ENCODE measurements at regions not wholly inside any gene's neighbourhood (a gene's known extent, or its start where the extent isn't known, plus 50 kb on each side); places are given as distances from the start of the nearest gene placed in this dataset.

DNA sequence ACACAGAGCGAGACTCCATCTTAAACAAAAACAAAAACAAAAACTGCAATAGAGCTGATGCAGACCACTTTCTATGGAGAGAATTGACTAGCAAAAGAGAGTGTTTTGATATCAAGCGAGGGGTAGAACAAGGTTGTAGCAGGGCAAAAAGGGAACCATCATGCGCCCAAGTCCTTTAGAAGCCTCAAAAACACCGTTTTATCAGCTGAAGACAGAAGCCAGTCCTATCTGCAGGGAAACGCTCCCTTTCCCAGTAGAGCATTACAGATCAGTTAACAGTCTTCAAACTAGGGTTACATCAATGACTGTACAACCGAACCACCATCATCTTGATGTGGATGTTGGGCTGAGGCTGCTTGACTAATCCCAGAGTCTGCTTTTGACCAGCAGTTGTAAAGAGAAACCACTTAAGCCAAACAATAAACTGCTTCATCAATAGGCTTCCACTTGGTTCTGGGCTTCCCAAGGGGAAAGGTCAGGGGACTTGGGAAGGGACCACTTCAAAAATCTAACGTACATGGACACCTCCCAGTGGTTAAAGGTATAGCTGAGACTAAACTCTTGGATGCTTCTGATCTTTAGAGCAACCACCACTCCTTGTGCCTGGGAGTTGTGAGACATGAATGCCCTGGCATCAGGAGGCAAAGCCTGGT lies 59.6 kb upstream of the SPDEF start:
- ATAC-seq, result no peak
- no peaks in the 10 kb centered on the region for H3K36me3 Mint-ChIP-seq
- no peak overlapping the region for H3K27ac Mint-ChIP-seq
- H3K4me3 Mint-ChIP-seq, result no peak overlapping the region
- no peaks in the 10 kb centered on the region for H3K27me3 Mint-ChIP-seq (ENCODE audit: low read depth)
- H3K4me1 Mint-ChIP-seq, result peaks cover 6% of the 10 kb centered on the region
- CTCF ChIA-PET, result interaction anchor here (0.6 to 1.2 kb wide), 2 partner anchors 420 to 747 kb away, joined by 3 to 4 read pairs; no protein-coding TSS in a partner anchor
- TF ChIP-seq, protein P1, sequence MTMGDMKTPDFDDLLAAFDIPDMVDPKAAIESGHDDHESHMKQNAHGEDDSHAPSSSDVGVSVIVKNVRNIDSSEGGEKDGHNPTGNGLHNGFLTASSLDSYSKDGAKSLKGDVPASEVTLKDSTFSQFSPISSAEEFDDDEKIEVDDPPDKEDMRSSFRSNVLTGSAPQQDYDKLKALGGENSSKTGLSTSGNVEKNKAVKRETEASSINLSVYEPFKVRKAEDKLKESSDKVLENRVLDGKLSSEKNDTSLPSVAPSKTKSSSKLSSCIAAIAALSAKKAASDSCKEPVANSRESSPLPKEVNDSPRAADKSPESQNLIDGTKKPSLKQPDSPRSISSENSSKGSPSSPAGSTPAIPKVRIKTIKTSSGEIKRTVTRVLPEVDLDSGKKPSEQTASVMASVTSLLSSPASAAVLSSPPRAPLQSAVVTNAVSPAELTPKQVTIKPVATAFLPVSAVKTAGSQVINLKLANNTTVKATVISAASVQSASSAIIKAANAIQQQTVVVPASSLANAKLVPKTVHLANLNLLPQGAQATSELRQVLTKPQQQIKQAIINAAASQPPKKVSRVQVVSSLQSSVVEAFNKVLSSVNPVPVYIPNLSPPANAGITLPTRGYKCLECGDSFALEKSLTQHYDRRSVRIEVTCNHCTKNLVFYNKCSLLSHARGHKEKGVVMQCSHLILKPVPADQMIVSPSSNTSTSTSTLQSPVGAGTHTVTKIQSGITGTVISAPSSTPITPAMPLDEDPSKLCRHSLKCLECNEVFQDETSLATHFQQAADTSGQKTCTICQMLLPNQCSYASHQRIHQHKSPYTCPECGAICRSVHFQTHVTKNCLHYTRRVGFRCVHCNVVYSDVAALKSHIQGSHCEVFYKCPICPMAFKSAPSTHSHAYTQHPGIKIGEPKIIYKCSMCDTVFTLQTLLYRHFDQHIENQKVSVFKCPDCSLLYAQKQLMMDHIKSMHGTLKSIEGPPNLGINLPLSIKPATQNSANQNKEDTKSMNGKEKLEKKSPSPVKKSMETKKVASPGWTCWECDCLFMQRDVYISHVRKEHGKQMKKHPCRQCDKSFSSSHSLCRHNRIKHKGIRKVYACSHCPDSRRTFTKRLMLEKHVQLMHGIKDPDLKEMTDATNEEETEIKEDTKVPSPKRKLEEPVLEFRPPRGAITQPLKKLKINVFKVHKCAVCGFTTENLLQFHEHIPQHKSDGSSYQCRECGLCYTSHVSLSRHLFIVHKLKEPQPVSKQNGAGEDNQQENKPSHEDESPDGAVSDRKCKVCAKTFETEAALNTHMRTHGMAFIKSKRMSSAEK (CRISPR knock-in tag; IDR thresholded peaks at IDR 0.05; ENCODE audit: borderline replicate concordance), result no peak
- TF ChIP-seq, protein P2, sequence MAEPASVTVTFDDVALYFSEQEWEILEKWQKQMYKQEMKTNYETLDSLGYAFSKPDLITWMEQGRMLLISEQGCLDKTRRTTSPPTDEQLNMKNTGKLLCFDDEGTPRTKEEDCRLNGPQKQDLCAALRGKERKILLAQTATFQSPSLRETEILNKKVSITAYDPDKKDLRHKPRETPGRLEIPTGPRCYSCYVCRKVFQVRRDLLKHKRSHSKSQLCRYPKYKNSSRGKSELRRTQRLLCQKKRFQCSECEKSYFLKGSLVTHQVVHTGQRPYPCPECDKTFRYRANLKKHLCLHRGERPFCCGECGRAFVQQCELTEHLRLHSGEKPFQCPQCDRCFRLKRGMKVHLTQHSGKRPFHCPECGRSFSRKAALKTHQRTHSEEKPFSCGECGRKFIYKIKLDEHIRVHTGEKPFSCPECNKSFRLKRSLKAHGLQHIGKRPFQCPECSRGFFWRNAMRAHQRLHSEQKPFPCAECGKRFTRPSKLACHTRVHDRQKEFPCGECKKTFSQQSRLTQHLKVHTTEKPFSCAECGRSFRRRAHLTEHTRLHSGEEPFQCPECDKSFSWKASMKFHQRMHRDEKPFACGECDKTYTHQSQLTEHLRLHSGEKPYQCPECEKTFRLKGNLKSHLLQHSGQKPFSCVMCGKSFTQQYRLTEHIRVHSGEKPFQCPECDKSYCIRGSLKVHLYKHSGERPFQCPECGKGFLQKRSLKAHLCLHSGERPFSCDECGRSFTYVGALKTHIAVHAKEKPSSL (CRISPR knock-in tag; conservative IDR thresholded peaks at IDR 0.05), result no peak
- TF ChIP-seq, protein P3, sequence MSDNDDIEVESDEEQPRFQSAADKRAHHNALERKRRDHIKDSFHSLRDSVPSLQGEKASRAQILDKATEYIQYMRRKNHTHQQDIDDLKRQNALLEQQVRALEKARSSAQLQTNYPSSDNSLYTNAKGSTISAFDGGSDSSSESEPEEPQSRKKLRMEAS (CRISPR knock-in tag; IDR thresholded peaks at IDR 0.05), result no peak
- TF ChIP-seq GRHL2 (CRISPR knock-in tag; IDR thresholded peaks at IDR 0.05; ENCODE audit: insufficient replicate concordance, severe bottlenecking), result no peak
- no peak for TF ChIP-seq MYBL2 (CRISPR knock-in tag; IDR thresholded peaks at IDR 0.05)
- TF ChIP-seq ZBTB21 (CRISPR knock-in tag; IDR thresholded peaks at IDR 0.05; ENCODE audit: borderline replicate concordance), result no peak
- no peak for TF ChIP-seq MLX (CRISPR knock-in tag; IDR thresholded peaks at IDR 0.05)
- TF ChIP-seq SOX15 (CRISPR knock-in tag; IDR thresholded peaks at IDR 0.05), result no peak
- TF ChIP-seq TP53 (CRISPR knock-in tag; IDR thresholded peaks at IDR 0.05), result no peak
- TF ChIP-seq ATF2 (CRISPR knock-in tag; IDR thresholded peaks at IDR 0.05; ENCODE audit: borderline replicate concordance, low read depth), result no peak
- TF ChIP-seq ATF1 (CRISPR knock-in tag; IDR thresholded peaks at IDR 0.05), result no peak
- no peak for TF ChIP-seq ZNF219 (CRISPR knock-in tag; IDR thresholded peaks at IDR 0.05; ENCODE audit: borderline replicate concordance)
- no peak for TF ChIP-seq IRF2 (CRISPR knock-in tag; IDR thresholded peaks at IDR 0.05; ENCODE audit: borderline replicate concordance, low read depth)
- no peak for TF ChIP-seq MXD4 (CRISPR knock-in tag; IDR thresholded peaks at IDR 0.05; ENCODE audit: borderline replicate concordance)
- TF ChIP-seq SP1 (CRISPR knock-in tag; conservative IDR thresholded peaks at IDR 0.05), result no peak
- TF ChIP-seq KAT7 (CRISPR knock-in tag; IDR thresholded peaks at IDR 0.05; ENCODE audit: borderline replicate concordance), result no peak
- TF ChIP-seq TEAD1 (CRISPR knock-in tag; IDR thresholded peaks at IDR 0.05), result no peak
- POLR2A ChIA-PET, result no interaction called here
- DNase-seq (ENCODE audit: low spot score), result no peak
- H3K9me3 Mint-ChIP-seq, result no peaks in the 10 kb centered on the region

Data from WTC11 (cell line).